ENCODE measurements at regions not wholly inside any gene's neighbourhood (a gene's known extent, or its start where the extent isn't known, plus 50 kb on each side); places are given as distances from the start of the nearest gene placed in this dataset.

GRCh38 chr3:127089486-127090145, 103.3 kb upstream of the PRR23E start:
- no peak overlapping the region for H3K27ac Mint-ChIP-seq
- no peak overlapping the region for H3K4me3 Mint-ChIP-seq
- H3K9me3 Mint-ChIP-seq = no peaks in the 10 kb centered on the region
- CTCF ChIA-PET = no interaction called here
- intact Hi-C loops (cut with micrococcal nuclease) = no loop called here
- H3K36me3 Mint-ChIP-seq = no peaks in the 10 kb centered on the region
- peaks cover 5% of the 10 kb centered on the region for H3K27me3 Mint-ChIP-seq
- no peak for DNase-seq
- POLR2A ChIA-PET = no interaction called here
- H3K4me1 Mint-ChIP-seq (ENCODE audit: low read depth) = no peaks in the 10 kb centered on the region

- Mint-ChIP-seq H3K27me3 (peaks cover 5% of the 10 kb centered on the region), H3K4me3 (no peak overlapping the region), H3K27ac (no peak overlapping the region), H3K4me1 (ENCODE audit: low read depth) (no peaks in the 10 kb centered on the region), H3K9me3 (no peaks in the 10 kb centered on the region), H3K36me3 (no peaks in the 10 kb centered on the region)
- CTCF ChIA-PET = no interaction called here
- intact Hi-C loops (cut with micrococcal nuclease) = no loop called here
- POLR2A ChIA-PET = no interaction called here
- no peak for DNase-seq
These were observed 102.4 kb upstream of the PRR23E start for GRCh38 chr3:127090218-127091160.

GRCh38 chr3:127091376-127091775, 101.6 kb upstream of the PRR23E start:
- Mint-ChIP-seq H3K9me3 (no peaks in the 10 kb centered on the region), H3K27me3 (peaks cover 5% of the 10 kb centered on the region), H3K4me3 (no peak overlapping the region), H3K36me3 (no peaks in the 10 kb centered on the region), H3K4me1 (ENCODE audit: low read depth) (no peaks in the 10 kb centered on the region), H3K27ac (no peak overlapping the region)
- no peak for DNase-seq
- ChIA-PET CTCF (no interaction called here), POLR2A (no interaction called here)
- intact Hi-C loops (cut with micrococcal nuclease) = no loop called here

GRCh38 chr3:127092368-127092767, 100.6 kb upstream of the PRR23E start:
- Mint-ChIP-seq H3K9me3 (no peaks in the 10 kb centered on the region), H3K36me3 (no peaks in the 10 kb centered on the region), H3K27ac (no peak overlapping the region), H3K4me3 (no peak overlapping the region), H3K4me1 (ENCODE audit: low read depth) (no peaks in the 10 kb centered on the region), H3K27me3 (peaks cover 5% of the 10 kb centered on the region)
- intact Hi-C loops (cut with micrococcal nuclease) = no loop called here
- ChIA-PET CTCF (no interaction called here), POLR2A (no interaction called here)
- DNase-seq = no peak

GRCh38 chr3:127092776-127093175, 100.2 kb upstream of the PRR23E start:
- H3K27ac Mint-ChIP-seq = no peak overlapping the region
- no peak overlapping the region for H3K4me3 Mint-ChIP-seq
- intact Hi-C loops (cut with micrococcal nuclease) = no loop called here
- ChIA-PET POLR2A (no interaction called here), CTCF (no interaction called here)
- no peaks in the 10 kb centered on the region for H3K4me1 Mint-ChIP-seq (ENCODE audit: low read depth)
- no peaks in the 10 kb centered on the region for H3K36me3 Mint-ChIP-seq
- DNase-seq = no peak
- peaks cover 5% of the 10 kb centered on the region for H3K27me3 Mint-ChIP-seq
- no peaks in the 10 kb centered on the region for H3K9me3 Mint-ChIP-seq

- ChIA-PET CTCF (no interaction called here), POLR2A (no interaction called here)
- intact Hi-C loops (cut with micrococcal nuclease) = no loop called here
- H3K4me3 Mint-ChIP-seq = no peak overlapping the region
- H3K36me3 Mint-ChIP-seq = no peaks in the 10 kb centered on the region
- no peaks in the 10 kb centered on the region for H3K4me1 Mint-ChIP-seq (ENCODE audit: low read depth)
- H3K27me3 Mint-ChIP-seq = peaks cover 2% of the 10 kb centered on the region
- no peaks in the 10 kb centered on the region for H3K9me3 Mint-ChIP-seq
- DNase-seq = no peak
- H3K27ac Mint-ChIP-seq = no peak overlapping the region
These were observed 99.6 kb upstream of the PRR23E start for GRCh38 chr3:127093312-127093711.

GRCh38 chr3:127095774-127096173, 97.2 kb upstream of the PRR23E start:
- Mint-ChIP-seq H3K27me3 (no peaks in the 10 kb centered on the region), H3K27ac (no peak overlapping the region)
- CTCF ChIA-PET = no interaction called here

GRCh38 chr3:127096256-127097071, 96.5 kb upstream of the PRR23E start:
- ChIA-PET POLR2A (no interaction called here), CTCF (no interaction called here)
- H3K4me1 Mint-ChIP-seq (ENCODE audit: low read depth) = no peaks in the 10 kb centered on the region
- no peaks in the 10 kb centered on the region for H3K36me3 Mint-ChIP-seq
- H3K4me3 Mint-ChIP-seq = no peak overlapping the region
- no peaks in the 10 kb centered on the region for H3K27me3 Mint-ChIP-seq
- intact Hi-C loops (cut with micrococcal nuclease) = no loop called here
- no peak for DNase-seq
- no peaks in the 10 kb centered on the region for H3K9me3 Mint-ChIP-seq
- no peak overlapping the region for H3K27ac Mint-ChIP-seq

More at GRCh38 chr3:127095774-127096173, 97.2 kb upstream of the PRR23E start:
- POLR2A ChIA-PET = no interaction called here
- no peaks in the 10 kb centered on the region for H3K9me3 Mint-ChIP-seq
- DNase-seq = no peak
- no peaks in the 10 kb centered on the region for H3K4me1 Mint-ChIP-seq (ENCODE audit: low read depth)
- intact Hi-C loops (cut with micrococcal nuclease) = no loop called here
- no peak overlapping the region for H3K4me3 Mint-ChIP-seq
- no peaks in the 10 kb centered on the region for H3K36me3 Mint-ChIP-seq

- CTCF ChIA-PET = no interaction called here
- Mint-ChIP-seq H3K4me3 (no peak overlapping the region), H3K27ac (no peak overlapping the region), H3K27me3 (no peaks in the 10 kb centered on the region), H3K36me3 (no peaks in the 10 kb centered on the region), H3K9me3 (no peaks in the 10 kb centered on the region), H3K4me1 (ENCODE audit: low read depth) (no peaks in the 10 kb centered on the region)
- POLR2A ChIA-PET = no interaction called here
- DNase-seq = no peak
- intact Hi-C loops (cut with micrococcal nuclease) = no loop called here
These were observed 95.9 kb upstream of the PRR23E start for GRCh38 chr3:127097072-127097405.

- DNase-seq = no peak
- Mint-ChIP-seq H3K9me3 (no peaks in the 10 kb centered on the region), H3K4me1 (ENCODE audit: low read depth) (no peaks in the 10 kb centered on the region), H3K36me3 (no peaks in the 10 kb centered on the region), H3K27me3 (no peaks in the 10 kb centered on the region), H3K4me3 (no peak overlapping the region), H3K27ac (no peak overlapping the region)
- intact Hi-C loops (cut with micrococcal nuclease) = no loop called here
- POLR2A ChIA-PET = no interaction called here
- CTCF ChIA-PET = no interaction called here
These were observed 95.5 kb upstream of the PRR23E start for GRCh38 chr3:127097481-127097880.

GRCh38 chr3:127099982-127100381, 92.9 kb upstream of the PRR23E start:
- no peaks in the 10 kb centered on the region for H3K9me3 Mint-ChIP-seq

GRCh38 chr3:127100459-127101410, 92.2 kb upstream of the PRR23E start:
- Mint-ChIP-seq H3K9me3 (no peaks in the 10 kb centered on the region), H3K27me3 (no peaks in the 10 kb centered on the region), H3K4me3 (no peak overlapping the region), H3K4me1 (ENCODE audit: low read depth) (no peaks in the 10 kb centered on the region), H3K27ac (no peak overlapping the region), H3K36me3 (no peaks in the 10 kb centered on the region)
- ChIA-PET POLR2A (no interaction called here), CTCF (no interaction called here)
- intact Hi-C loops (cut with micrococcal nuclease) = no loop called here
- DNase-seq = no peak

More at GRCh38 chr3:127099982-127100381, 92.9 kb upstream of the PRR23E start:
- no peak for DNase-seq
- Mint-ChIP-seq H3K4me1 (ENCODE audit: low read depth) (no peaks in the 10 kb centered on the region), H3K4me3 (no peak overlapping the region), H3K36me3 (no peaks in the 10 kb centered on the region), H3K27me3 (no peaks in the 10 kb centered on the region), H3K27ac (no peak overlapping the region)
- ChIA-PET POLR2A (no interaction called here), CTCF (no interaction called here)
- intact Hi-C loops (cut with micrococcal nuclease) = no loop called here

Data from activated CD4-positive, alpha-beta memory T cell treated with anti-CD3 and anti-CD28 coated beads for 36 hours (primary cell).